IPS-15b (cell line): ENCODE measurements at regions not wholly inside any gene's neighbourhood (a gene's known extent, or its start where the extent isn't known, plus 50 kb on each side); places are given as distances from the start of the nearest gene placed in this dataset.
"Not testable (repeated sequence)": the region's sequence is repeated elsewhere in the genome, so short reads cannot be mapped to it uniquely, and the experiment has no call there.

ENCODE experiments used
- H3K27me3 ChIP-seq: one replicate; pipeline ENCODE4 v1.6.1; 2013; ENCODE audit warnings: low read length; ENCODE audit not compliant: control insufficient read depth, insufficient read depth
- H3K36me3 ChIP-seq: one replicate; pipeline ENCODE4 v1.6.1; 2013; ENCODE audit warnings: low read length; ENCODE audit not compliant: control insufficient read depth, insufficient read depth
- H3K4me1 ChIP-seq: one replicate; pipeline ENCODE4 v1.6.1; 2013; ENCODE audit warnings: mild to moderate bottlenecking, low read length; ENCODE audit not compliant: control insufficient read depth, insufficient read depth
- H3K4me3 ChIP-seq: one replicate; pipeline ENCODE4 v1.5.1; 2013; ENCODE audit warnings: low read depth, low read length
- H3K9ac ChIP-seq: one replicate; pipeline ENCODE4 v1.6.1; 2013; ENCODE audit warnings: low read depth, mild to moderate bottlenecking, low read length
- H3K9me3 ChIP-seq: one replicate; pipeline ENCODE4 v1.6.1; 2013; ENCODE audit warnings: mild to moderate bottlenecking, low read length; ENCODE audit not compliant: control insufficient read depth, insufficient read depth

GRCh38 chr3:105255350-105255749 is 111.4 kb upstream of the ALCAM start:
- Histone ChIP-seq H3K9me3 (peaks cover 2% of the 10 kb centered on the region), H3K36me3 (no peaks in the 10 kb centered on the region), H3K27me3 (no peaks in the 10 kb centered on the region), H3K4me3 (no peak overlapping the region), H3K4me1 (peaks cover 3% of the 10 kb centered on the region), H3K9ac (no peak overlapping the region)

DNA sequence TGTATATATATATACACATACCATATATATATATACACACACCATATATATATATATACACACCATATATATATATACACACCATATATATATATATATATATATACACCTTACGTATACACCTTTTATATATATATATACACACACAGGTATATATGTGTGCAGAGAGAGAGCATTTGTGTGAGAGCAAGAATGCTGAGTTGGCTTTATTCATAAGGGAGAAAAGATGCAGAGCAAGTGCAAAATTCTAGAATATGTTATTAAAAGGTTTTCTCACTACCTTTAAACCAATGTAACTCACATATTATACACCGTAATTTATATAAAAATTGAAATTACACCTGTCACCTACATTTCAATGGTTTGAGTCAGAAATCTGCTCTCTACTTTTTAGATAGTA is 107.2 kb upstream of the ALCAM start:
- Histone ChIP-seq H3K4me1 (no peaks in the 10 kb centered on the region), H3K4me3 (no peak overlapping the region), H3K9ac (no peak overlapping the region)

DNA sequence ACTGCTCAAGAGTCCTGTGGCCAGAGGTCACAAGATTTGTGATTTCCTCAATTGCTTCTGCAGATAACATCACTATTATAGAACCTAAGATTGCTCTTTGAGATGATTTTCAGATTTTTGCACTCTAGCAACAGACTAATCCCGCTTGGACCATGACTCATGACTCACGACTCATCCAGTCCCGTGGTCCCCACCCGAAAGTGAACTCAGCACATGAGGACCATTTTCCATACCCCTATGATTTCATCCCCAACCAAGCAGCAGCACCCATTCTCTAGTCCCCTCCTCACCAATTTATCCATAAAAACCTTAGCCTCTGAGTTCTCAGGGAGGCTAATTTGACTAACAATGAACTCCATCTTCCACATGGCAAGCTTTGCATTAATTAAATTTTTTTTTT is 106.3 kb upstream of the ALCAM start:
- no peak overlapping the region for H3K4me3 ChIP-seq
- H3K4me1 ChIP-seq = no peaks in the 10 kb centered on the region

More for the DNA sequence above, 107.2 kb upstream of the ALCAM start:
- Histone ChIP-seq H3K27me3 (no peaks in the 10 kb centered on the region), H3K9me3 (peaks cover 7% of the 10 kb centered on the region), H3K36me3 (no peaks in the 10 kb centered on the region)

DNA sequence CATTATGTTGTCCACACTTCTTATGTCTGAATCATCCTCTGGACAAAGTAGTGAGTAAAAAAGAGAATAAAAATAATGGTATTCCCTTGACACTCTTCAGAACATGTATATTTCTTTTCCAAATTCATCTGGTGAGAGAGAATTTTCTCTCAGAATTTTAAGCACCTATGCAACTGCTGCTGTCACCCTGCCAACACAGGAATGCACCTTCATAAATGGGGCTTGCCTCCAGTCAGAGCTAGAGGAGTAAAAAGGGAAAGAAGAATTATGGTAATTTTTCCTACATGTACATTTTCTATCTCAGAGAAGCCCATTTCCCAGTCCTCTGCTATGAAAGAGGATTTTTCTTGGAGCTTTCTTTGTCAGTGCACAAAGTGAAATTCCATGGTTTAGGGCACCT is 92.2 kb upstream of the ALCAM start:
- no peaks in the 10 kb centered on the region for H3K9me3 ChIP-seq
- no peak overlapping the region for H3K4me3 ChIP-seq

More for the DNA sequence above, 106.3 kb upstream of the ALCAM start:
- Histone ChIP-seq H3K27me3 (no peaks in the 10 kb centered on the region), H3K9ac (no peak overlapping the region), H3K36me3 (no peaks in the 10 kb centered on the region), H3K9me3 (peaks cover 7% of the 10 kb centered on the region)

GRCh38 chr3:105274958-105275357 is 91.8 kb upstream of the ALCAM start:
- no peaks in the 10 kb centered on the region for H3K4me1 ChIP-seq
- H3K4me3 ChIP-seq = no peak overlapping the region
- no peak overlapping the region for H3K9ac ChIP-seq
- no peaks in the 10 kb centered on the region for H3K27me3 ChIP-seq
- no peaks in the 10 kb centered on the region for H3K9me3 ChIP-seq
- H3K36me3 ChIP-seq = no peaks in the 10 kb centered on the region

More for the DNA sequence above, 92.2 kb upstream of the ALCAM start:
- no peaks in the 10 kb centered on the region for H3K4me1 ChIP-seq
- H3K36me3 ChIP-seq = no peaks in the 10 kb centered on the region
- no peaks in the 10 kb centered on the region for H3K27me3 ChIP-seq
- H3K9ac ChIP-seq = no peak overlapping the region

DNA sequence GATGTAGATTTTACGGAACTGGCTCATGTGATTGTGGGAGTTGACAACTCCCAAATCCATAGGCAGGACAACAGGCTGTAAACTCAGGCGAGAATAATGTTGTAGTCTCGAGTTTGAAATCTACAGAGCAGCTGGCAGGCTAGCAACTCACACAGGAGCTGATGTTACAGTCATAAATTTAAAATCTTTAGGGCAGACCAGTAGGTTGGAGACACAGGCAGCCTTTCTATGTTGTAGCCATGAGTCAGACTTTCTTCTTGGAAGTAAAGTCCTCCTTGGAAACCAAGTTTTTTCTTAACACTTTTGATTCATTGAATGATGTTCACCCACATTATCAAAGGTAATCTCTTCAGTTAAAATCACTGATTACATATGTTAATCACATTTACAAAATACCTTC is 89.1 kb upstream of the ALCAM start:
- H3K27me3 ChIP-seq = no peaks in the 10 kb centered on the region
- no peak overlapping the region for H3K4me3 ChIP-seq
- no peaks in the 10 kb centered on the region for H3K4me1 ChIP-seq
- no peaks in the 10 kb centered on the region for H3K9me3 ChIP-seq
- H3K36me3 ChIP-seq = no peaks in the 10 kb centered on the region
- no peak overlapping the region for H3K9ac ChIP-seq

GRCh38 chr3:105278688-105279087 is 88.0 kb upstream of the ALCAM start:
- Histone ChIP-seq H3K9me3 (no peaks in the 10 kb centered on the region), H3K36me3 (no peaks in the 10 kb centered on the region), H3K9ac (no peak overlapping the region), H3K4me3 (no peak overlapping the region), H3K4me1 (no peaks in the 10 kb centered on the region), H3K27me3 (no peaks in the 10 kb centered on the region)

GRCh38 chr3:105281989-105282388 is 84.7 kb upstream of the ALCAM start:
- H3K36me3 ChIP-seq = no peaks in the 10 kb centered on the region
- H3K27me3 ChIP-seq = no peaks in the 10 kb centered on the region
- no peaks in the 10 kb centered on the region for H3K4me1 ChIP-seq
- no peak overlapping the region for H3K4me3 ChIP-seq
- no peaks in the 10 kb centered on the region for H3K9me3 ChIP-seq
- H3K9ac ChIP-seq = no peak overlapping the region

GRCh38 chr3:105284876-105285275 is 81.8 kb upstream of the ALCAM start:
- Histone ChIP-seq H3K36me3 (no peaks in the 10 kb centered on the region), H3K4me3 (no peak overlapping the region), H3K27me3 (no peaks in the 10 kb centered on the region), H3K9ac (no peak overlapping the region), H3K9me3 (no peaks in the 10 kb centered on the region), H3K4me1 (no peaks in the 10 kb centered on the region)

DNA sequence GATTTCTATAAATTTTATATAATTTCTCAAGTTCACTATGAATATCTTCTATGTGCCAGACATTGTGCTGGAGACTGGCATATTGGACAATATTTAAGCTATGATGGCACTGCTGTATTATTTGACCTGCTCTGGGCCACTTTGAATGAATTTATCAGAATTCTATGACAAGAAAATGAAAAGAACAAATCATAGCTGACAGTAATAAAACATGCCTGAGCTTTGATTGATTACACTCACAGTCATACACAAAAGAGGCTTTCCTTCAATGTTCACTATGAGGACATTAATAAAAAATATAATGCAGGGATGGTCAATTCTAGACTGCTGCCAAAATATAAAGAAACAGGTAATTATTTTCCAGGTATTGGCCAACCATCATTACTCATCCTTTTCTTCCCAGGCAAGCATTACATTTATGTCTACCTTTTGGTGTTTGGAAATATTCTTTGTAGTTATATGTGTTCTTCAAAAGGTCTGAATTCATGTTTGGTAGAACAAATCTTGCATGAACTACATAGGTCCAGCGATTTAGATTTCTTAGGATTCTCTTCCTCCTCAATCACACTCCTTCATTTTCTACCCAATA is 81.0 kb upstream of the ALCAM start:
- H3K27me3 ChIP-seq = no peaks in the 10 kb centered on the region
- H3K9ac ChIP-seq = no peak overlapping the region
- H3K4me1 ChIP-seq = no peaks in the 10 kb centered on the region
- no peak overlapping the region for H3K4me3 ChIP-seq
- H3K9me3 ChIP-seq = no peaks in the 10 kb centered on the region
- no peaks in the 10 kb centered on the region for H3K36me3 ChIP-seq

GRCh38 chr3:105293441-105293840 is 73.3 kb upstream of the ALCAM start:
- H3K27me3 ChIP-seq = no peaks in the 10 kb centered on the region
- no peaks in the 10 kb centered on the region for H3K36me3 ChIP-seq
- H3K4me3 ChIP-seq = no peak overlapping the region
- no peaks in the 10 kb centered on the region for H3K4me1 ChIP-seq
- no peak overlapping the region for H3K9ac ChIP-seq
- no peaks in the 10 kb centered on the region for H3K9me3 ChIP-seq

GRCh38 chr3:105296182-105296822 is 70.4 kb upstream of the ALCAM start:
- not testable (repeated sequence) for H3K4me1 ChIP-seq, H3K9ac ChIP-seq, H3K36me3 ChIP-seq, H3K9me3 ChIP-seq, H3K4me3 ChIP-seq, H3K27me3 ChIP-seq
